DMS153 treated with DMSO at 0.1 percent for 48 hours (cell line): ENCODE measurements at regions not wholly inside any gene's neighbourhood (a gene's known extent, or its start where the extent isn't known, plus 50 kb on each side); places are given as distances from the start of the nearest gene placed in this dataset.

ENCODE experiments used
- DNase-seq: peaks from one replicate; lab custom pipeline; 2025; ENCODE audit not compliant: unreplicated experiment; lab: John Stamatoyannopoulos, UW

GRCh38 chr5:9927521-9927997, 297.4 kb upstream of the TAS2R1 start:
- DNase-seq, result no peak

- DNase-seq, result no peak
These were observed 297.0 kb upstream of the TAS2R1 start for GRCh38 chr5:9927106-9927505.

GRCh38 chr5:9924614-9925013, 294.5 kb upstream of the TAS2R1 start:
- DNase-seq, result no peak

GRCh38 chr5:9922719-9923118, 292.6 kb upstream of the TAS2R1 start:
- DNase-seq, result no peak

GRCh38 chr5:9920697-9921096, 290.5 kb upstream of the TAS2R1 start:
- no peak for DNase-seq

GRCh38 chr5:9919306-9920030, 289.3 kb upstream of the TAS2R1 start:
- no peak for DNase-seq

- DNase-seq, result no peak
These were observed 275.5 kb upstream of the TAS2R1 start for GRCh38 chr5:9905661-9906060.

- peak; percentile 78 for DNase-seq
These were observed 273.6 kb upstream of the TAS2R1 start for GRCh38 chr5:9903801-9904200.

- peak; percentile 35 for DNase-seq
These were observed 268.2 kb upstream of the TAS2R1 start for GRCh38 chr5:9898319-9898718.

- no peak for DNase-seq
These were observed 265.1 kb upstream of the TAS2R1 start for GRCh38 chr5:9895302-9895645.

- no peak for DNase-seq
These were observed 264.6 kb upstream of the TAS2R1 start for GRCh38 chr5:9894571-9895301.

GRCh38 chr5:9892696-9893095, 262.5 kb upstream of the TAS2R1 start:
- DNase-seq, result no peak

GRCh38 chr5:9889511-9889910, 259.4 kb upstream of the TAS2R1 start:
- no peak for DNase-seq

- no peak for DNase-seq
These were observed 258.4 kb upstream of the TAS2R1 start for GRCh38 chr5:9888501-9888901.

GRCh38 chr5:9885164-9885563, 255.0 kb upstream of the TAS2R1 start:
- no peak for DNase-seq

GRCh38 chr5:9878206-9878605, 248.1 kb upstream of the TAS2R1 start:
- no peak for DNase-seq

GRCh38 chr5:9877488-9877887, 247.3 kb upstream of the TAS2R1 start:
- DNase-seq, result no peak

- DNase-seq, result no peak
These were observed 246.3 kb upstream of the TAS2R1 start for GRCh38 chr5:9876451-9876850.

- no peak for DNase-seq
These were observed 239.6 kb upstream of the TAS2R1 start for GRCh38 chr5:9869616-9870288.

- DNase-seq, result no peak
These were observed 235.4 kb upstream of the TAS2R1 start for GRCh38 chr5:9865574-9865973.

GRCh38 chr5:9864791-9865190, 234.6 kb upstream of the TAS2R1 start:
- no peak for DNase-seq

GRCh38 chr5:9863486-9863885, 233.3 kb upstream of the TAS2R1 start:
- DNase-seq, result no peak
